Right renal cortex interstitium (tissue), 3 donors: ENCODE measurements at regions not wholly inside any gene's neighbourhood (a gene's known extent, or its start where the extent isn't known, plus 50 kb on each side); places are given as distances from the start of the nearest gene placed in this dataset.
"Not testable (repeated sequence)": the region's sequence is repeated elsewhere in the genome, so short reads cannot be mapped to it uniquely, and the experiment has no call there.

Experiments
- DNase-seq, 3 donors: peaks; one replicate each; pipeline ENCODE4 v3.0.0-alpha.2; 2013; ENCODE audit warnings: low read depth in 3 of 3, low spot score in 2 of 3

DNA sequence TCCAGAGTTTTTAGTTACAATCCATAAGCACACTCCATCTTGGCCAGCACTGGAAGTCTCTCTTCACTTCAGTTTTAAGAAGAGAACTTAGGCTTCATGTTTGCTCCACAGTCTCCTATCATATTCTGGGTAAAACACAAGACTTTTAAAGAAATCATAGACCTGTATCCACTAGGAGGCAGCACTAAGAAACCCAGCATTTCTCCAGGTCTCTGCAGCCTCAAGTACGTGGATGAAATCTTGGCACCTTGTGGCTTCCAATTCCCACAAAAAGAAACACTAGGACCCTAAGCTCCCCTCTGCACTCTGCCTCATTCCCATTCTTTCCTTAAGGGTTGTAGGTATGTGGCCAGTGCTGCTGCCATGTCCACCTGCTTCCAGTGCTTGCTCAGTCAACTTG lies 367.3 kb upstream of the CASK start:
- DNase-seq = no peak

DNA sequence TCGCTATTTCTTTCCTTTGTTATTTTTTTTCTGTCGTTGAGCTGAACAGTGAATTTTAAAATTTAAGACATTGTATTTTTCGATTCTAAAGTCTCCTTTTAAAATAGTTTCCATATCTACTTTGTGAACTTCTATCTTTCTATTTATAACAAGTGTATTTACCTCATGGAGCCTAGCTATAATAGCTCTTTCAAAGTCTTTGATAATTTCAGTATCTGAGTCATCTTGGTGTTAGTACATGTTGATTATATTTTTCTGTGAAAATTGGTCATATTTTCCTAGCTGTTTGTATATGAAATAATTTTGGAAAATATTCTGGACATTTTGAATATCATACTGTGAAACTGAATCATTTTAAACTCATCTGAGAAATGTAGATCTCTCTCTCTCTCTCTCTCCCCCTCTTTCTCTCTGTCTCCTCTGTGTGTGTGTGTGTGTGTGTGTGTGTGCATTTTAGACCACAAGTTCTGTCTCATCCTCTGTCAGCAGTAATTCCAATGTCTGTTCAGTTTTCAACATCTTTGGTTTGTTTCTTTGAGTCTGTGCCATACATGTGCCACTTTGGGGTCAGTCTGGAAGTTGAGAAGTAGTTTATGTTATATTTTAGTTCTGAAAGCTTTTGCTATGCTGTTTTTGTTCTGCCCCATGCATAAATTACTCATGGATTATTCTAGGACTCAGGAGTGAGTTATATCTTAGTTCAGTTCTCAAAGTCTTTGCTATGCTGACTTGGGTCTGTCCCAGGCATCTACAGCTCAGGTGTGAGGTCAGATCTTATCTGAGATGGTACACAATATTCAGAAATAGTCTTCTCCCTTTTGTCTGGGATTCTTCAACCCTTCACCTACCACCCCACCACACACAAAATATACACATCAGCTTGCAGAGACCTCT lies 366.4 kb upstream of the CASK start:
- DNase-seq = no peak

DNA sequence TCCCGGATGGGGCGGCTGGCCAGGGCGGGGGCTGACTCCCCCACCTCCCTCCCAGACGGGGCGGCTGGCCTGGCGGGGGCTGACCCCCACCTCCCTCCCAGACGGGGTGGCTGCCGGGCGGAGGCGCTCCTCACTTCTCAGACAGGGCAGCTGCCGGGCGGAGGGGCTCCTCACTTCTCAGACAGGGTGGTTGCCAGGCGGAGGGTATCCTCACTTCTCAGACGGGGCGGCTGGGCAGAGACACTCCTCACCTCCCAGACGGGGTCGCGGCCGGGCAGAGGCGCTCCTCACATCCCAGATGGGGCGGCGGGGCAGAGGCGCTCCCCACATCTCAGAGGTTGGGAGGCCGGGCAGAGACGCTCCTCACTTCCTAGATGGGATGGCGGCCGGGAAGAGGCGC lies 362.3 kb upstream of the CASK start:
- not testable (repeated sequence) for DNase-seq

DNA sequence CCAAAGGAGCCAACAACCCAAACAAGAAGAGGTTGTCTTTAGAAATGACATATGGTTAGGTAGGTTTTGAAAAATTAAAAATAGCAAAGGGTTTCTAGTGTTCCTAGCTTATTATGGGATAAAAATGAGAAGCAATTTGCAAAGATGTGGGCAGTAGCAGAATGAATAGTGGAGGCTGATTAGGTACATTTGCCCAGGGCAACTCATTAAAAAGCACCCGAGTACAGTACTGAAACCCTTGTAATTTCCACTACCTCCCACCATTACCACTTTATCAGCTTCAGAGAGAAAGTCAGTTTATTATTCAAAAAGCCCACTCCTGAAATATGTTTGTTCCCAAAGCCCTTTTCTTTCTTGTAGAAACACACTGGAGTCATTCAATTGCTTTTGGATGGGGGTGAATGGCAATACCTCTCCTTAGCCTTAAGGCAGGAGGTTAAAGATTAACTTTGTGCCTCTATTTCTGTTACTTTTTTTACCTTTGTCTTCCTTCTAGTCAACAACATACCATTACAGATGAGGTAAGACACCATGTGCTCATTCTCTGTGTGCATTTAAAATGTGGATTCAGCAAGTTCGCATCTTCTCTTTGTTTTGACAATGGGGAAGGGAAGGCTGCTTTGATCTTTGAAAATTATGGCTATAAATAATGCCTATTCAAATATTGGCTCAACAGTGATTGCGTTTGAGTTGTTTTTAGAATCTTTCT lies 353.8 kb upstream of the CASK start:
- DNase-seq = no peak

DNA sequence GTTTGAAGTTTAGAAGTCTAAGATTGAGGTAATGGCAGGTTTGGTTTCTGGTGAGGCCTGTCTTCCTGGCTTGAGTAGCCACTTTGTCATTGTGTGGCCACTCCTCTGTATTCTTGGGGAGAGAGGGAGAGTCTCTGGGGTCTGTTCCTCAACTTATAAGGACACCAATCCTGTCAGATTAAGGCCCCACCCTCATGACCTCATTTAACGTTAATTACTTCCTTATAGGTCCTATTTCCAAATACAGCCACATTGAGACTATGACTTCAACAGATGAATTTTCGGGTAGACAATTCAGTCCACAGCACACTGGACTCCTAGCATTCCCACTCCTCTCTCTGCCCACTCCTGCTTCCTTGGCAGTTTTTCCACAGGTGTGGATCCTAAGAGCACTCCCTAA lies 350.8 kb upstream of the CASK start:
- no peak for DNase-seq

DNA sequence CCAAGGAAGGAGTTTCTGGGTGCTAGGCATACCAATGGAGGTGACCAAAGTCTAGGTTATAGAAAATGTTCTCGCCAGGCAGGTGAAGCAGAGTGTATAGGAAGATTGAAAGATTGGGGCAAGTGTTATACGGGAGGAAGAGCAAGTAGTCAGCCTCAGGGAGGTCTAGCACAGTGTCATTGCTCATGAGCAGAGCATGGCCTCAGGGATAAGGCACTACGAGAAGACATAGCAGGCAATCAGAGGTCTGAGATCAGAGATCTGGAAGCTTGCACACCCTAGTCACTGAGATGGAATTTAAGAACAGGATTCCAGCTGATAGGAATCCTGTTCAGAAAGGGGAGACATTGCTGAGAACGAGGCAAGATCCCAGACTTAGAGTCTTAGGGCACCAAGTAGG lies 350.0 kb upstream of the CASK start:
- no peak for DNase-seq

DNA sequence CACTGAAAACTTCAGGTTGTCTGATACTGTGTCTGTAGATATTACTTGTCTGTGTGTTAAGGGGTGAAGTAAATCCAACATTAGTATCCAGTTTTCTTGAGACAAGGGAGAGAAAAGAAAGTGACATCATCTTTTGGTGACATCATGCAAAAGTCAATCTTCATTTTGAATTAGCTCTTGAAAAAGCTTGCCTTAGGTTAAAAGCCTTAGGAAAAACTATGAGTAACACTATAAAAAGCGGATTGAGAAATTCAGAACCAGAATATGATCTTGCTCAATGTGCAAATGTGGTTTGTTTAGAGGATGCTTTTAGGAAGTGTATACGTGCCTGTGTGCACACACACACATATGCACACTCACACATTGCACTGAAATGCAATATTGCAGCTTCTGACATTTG lies 345.8 kb upstream of the CASK start:
- no peak for DNase-seq

DNA sequence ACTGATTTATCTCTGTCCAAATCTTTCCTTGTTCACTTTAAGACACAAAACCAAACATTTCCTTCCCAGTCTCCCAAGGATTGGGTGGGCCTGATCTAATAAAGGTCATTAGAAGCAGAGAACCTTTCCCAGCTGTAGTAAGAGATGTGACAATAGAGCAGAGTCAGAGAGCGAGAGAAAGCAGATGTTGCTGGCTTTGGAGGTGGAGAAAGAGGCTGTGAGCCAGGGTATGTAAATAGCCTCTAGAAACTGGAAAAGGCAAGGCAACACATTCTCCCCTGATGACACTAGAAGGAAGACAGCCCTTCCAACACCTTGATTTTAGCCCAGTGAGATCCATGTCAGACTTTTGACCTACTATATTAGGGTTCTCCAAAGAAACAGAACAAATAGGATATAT lies 337.5 kb upstream of the CASK start:
- DNase-seq = no peak

DNA sequence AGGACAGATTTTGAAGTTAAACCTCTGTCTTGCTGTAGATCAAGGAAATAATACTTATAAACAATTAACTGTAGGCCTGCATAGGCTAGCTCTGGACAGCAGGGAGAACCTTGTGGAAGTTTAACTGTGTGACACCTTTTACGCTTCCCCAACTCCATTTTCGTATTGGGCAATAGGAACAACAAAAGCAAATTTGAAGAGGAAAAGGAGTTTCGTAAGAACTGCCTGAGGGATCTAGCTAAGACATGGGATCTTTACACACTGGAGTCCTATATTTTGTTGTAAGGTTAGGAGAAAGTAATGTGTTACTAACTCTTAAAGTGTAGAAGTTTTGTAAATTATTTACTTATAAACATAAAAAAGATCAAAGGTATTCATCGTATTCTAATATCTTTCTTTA lies 324.9 kb upstream of the CASK start:
- no peak for DNase-seq

DNA sequence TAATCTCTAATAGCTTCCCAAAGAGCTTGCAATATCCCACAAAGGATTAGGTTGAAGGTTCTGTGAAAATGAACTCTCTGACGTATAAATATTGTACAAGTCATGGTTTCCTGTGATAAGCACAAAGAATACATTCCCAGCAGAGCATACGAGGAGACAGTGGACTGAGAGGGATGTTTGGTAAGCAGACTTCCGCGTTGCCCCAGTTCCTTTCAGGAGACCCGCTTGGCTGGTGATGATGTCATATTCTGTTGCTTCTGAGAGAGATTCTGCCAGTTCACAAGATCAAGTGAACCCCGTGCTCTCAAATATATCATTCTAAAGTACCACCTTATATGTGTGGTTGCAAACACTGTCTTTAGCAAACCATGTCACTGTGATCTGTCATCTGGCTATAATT lies 323.9 kb upstream of the CASK start:
- DNase-seq = no peak

DNA sequence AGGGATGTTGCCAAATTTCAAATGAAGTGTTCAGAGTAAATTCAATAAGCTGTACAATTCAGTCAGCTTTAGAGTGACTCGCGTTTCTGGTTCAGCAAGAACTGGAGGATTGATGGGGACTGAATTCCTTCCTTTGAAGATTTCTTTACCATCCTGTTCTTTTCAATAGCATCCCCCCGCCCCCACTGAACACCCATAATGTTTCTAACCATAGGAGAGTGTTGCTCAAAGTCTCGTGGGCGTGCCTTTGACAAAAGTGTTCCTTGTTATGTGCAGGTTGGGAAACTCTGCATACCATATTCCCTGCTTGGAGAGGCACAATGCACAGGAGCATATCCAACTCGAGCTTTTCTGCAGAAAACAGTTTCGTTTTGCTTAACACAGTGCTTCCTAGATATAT lies 323.5 kb upstream of the CASK start:
- no peak for DNase-seq

DNA sequence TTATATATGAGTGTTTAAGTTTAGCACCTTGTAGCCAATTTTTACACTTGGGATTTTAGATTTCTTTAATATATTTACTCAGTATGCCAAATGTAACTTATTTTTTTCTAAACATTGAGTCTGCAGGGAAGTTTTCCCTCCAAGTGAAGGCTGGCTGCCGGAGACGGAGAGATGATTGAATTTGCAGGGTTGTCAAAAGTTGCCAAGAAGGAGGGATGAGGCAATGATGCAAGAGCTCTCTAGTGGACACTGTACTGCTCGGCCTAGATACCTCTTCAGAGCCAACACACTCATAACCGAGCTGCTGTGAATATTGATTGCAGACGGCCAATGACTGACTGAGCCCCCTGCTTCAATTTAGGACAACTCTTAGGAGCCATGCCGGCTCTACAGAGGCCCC lies 318.6 kb upstream of the CASK start:
- no peak for DNase-seq

DNA sequence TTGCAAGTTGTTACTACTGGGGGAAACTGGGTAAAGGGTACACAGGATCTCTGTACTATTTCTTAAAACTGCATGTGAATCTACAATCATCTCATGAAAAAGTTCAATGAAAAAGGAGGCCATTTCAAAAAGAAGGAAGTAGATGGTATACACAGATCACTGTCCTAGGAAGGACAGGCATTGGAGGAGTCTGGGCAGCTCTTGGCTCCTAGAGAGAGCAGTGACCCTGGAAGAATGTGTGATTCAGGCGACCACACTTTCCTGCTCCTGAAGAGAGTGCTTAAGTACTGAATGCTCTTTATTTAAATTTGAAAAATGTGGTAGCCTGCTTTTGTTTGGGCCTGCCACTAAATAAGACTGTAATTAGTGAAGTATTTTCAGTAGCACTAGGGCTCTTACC lies 318.1 kb upstream of the CASK start:
- no peak for DNase-seq

DNA sequence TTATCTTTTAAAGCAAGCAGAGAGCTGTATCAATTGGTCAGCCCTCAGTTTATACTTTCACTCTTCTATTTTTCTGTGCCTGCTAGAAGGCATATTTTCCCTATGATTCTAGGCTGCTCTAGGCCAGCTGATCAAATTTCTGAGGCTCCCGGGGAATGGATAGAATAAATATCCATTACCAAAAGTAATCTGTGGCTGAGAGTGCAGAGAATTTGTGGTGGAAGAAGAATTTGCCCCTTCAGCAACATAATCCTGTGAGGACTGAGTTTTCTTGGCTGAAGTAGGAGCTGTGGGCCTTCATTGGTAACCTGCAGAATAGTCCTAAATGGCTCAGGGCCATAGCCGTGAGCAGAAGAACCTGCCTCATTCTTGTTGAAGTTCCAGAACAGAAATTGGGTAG lies 314.6 kb upstream of the CASK start:
- DNase-seq = no peak

DNA sequence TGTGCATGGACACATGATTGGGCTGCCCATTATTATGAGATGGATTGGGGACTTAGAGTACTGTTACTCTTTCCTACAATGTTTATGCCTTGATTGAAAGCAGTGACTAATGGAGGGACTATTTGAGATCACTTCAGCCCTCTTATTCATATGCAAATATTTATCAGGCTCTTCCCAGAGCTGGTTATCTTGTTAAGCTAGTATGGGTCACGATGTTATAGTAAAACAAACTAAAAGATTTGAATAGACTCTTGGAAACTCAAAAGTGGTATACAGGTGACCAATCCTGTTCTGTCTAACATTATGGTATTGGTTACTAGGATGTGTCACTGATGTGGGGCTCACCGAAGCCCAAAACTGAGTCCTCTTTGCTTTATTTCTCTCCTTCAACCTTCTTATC lies 306.2 kb upstream of the CASK start:
- no peak for DNase-seq

DNA sequence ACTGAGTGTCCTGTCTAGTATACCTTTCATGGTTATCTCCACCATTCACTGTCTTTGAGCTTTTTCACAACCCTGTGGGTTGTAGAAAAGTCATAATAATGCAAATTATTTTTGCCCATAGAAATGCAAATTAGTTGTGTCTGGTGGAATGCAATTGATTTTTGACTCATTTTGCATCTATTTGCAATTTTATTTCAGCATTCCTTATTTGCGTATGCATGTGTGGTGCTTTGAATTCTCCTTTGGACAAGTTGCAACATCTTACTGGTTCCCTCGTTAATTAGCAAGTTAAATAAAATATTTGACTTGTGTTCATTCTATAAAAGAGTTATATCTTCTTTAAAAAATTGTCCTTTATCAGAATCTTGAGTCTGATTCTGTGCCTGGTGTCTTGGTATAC lies 297.3 kb upstream of the CASK start:
- no peak for DNase-seq

DNA sequence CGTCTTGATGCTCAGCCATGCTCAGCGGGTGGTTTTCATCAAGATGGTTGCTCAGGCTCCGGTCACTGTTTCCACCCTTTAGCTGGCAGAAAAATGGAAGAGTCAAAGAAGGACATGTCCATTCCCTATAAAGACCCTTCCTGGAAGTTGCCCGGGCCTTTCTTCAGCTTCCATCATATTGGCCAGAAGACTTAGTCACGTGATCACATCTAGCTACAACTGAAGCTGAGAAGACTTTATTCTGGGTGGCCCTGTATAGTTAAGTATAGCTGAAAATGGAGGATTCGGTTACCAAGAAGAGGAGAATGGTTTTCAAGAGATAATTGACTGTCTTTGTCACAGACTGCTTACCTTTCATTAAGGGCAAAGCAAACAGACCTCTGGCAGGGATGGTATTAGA lies 296.7 kb upstream of the CASK start:
- no peak for DNase-seq

DNA sequence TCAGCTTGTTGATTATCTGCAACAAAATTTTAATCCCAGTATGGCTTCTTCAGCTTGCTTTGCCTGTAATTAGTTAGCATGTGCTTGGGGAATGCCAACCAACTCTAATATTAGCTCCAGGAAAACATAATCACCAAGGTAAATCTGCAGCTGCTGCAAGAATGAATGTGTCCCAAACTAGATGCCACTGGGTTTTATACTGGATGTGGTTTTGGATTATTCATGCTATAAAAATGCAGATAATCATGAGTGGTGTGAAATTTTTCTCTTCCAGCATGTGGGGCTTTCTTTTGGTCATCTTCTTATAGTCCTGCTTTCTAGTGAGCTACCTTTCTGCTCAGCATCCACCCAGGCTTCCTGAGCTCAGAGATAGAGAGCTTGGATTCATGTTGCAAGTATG lies 295.9 kb upstream of the CASK start:
- DNase-seq = no peak

DNA sequence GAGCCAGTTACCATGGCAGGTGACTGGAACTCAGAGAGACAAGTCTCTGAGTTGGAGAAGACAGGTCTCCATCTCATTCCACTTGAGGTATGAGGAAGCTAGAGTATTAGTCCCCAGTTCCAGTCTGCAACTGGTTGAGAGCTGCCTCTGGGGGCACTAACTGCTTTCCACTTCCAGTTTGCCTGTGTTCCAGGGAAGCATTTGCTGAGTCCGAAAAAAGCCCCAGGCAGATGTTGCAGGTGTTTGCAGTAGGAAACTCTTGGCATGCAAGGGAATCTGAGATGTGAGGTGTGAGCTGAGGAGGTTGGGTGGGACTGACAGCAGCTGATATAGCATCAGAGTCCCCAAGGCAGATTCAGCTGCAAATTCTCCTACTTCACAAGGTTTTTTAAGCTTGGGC lies 272.2 kb upstream of the CASK start:
- no peak for DNase-seq

DNA sequence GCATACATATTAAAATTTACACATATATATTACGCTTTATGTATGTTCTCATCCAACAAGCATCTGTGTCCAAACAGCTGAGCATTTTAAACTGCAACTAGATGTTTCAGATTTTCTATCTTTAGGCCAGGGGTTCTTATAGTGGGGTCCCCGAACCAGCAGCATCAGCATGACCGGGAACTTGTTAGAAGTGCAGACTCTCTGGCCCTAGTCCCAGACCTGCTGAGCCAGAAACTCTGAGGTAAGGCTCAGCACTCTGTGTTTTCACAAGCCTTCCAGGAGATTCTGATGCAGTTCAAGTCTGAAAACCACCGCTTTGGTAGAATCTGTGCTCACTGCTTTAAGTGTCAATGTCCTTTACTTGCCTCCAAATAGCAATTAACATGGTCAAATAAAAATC lies 266.2 kb upstream of the CASK start:
- DNase-seq = no peak

DNA sequence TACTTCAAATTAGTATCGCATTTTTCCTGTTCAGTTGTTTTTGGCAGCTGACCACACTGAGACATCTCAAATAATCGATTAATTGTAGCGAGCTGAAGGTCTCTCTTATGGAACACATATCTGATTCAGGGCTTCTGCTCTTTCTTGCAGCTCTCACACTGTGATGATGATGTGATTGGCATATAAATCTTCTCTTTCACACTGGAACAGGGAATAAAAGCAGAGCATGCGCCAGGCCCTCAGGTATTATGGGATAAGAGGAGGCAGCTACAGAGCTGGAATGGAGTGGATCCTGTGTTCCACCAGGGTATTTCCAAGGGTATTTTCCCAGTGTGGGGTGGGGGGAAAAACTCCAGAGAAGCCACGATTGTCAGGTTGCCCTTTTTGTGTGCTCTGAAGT lies 265.4 kb upstream of the CASK start:
- DNase-seq = no peak

DNA sequence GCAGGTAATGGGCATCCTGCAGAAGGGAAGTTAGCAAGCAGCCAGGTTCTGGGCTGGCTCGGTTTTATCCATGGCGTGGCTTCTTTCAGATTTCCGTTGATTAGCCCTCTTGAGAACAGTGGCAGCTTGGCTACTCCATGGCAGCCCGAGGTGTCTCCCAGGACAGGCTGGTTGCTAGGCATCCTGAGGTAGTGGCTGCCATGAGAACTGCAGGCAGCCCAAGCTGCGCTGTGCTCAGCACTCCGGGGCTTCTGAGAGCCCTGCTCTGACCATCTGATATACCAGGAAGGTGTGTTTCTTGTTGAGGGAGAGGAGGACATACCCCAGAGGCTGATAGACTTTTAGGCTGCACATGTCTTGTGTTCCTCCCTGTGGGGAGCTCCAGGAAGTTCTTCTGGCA lies 253.4 kb upstream of the CASK start:
- no peak for DNase-seq
